ENCODE measurements at regions not wholly inside any gene's neighbourhood (a gene's known extent, or its start where the extent isn't known, plus 50 kb on each side); places are given as distances from the start of the nearest gene placed in this dataset.

- H3K36me3 ChIP-seq (ENCODE audit: control insufficient read depth, insufficient read depth, low read length) = no peaks in the 10 kb centered on the region
- no peaks in the 10 kb centered on the region for H3K27me3 ChIP-seq (ENCODE audit: control insufficient read depth, insufficient read depth, low read length, poor library complexity, severe bottlenecking)
- peaks cover 4% of the 10 kb centered on the region for H3K9me3 ChIP-seq (ENCODE audit: control insufficient read depth, low read length)
- H3K4me3 Mint-ChIP-seq = no peak overlapping the region
- H3K27ac Mint-ChIP-seq = no peak overlapping the region
- no peak overlapping the region for H3K9ac ChIP-seq (ENCODE audit: extremely low read depth, low read length, poor library complexity, severe bottlenecking)
- H3K4me1 ChIP-seq (ENCODE audit: control insufficient read depth, insufficient read depth, low read length) = no peaks in the 10 kb centered on the region
- no peak overlapping the region for H3K4me3 ChIP-seq (ENCODE audit: low read length)
- peaks cover 1% of the 10 kb centered on the region for H3K4me1 Mint-ChIP-seq
- H3K27me3 Mint-ChIP-seq (ENCODE audit: insufficient read depth) = no peaks in the 10 kb centered on the region
- TF ChIP-seq CTCF (conservative IDR thresholded peaks at IDR 0.05) = no peak
- H3K9me3 Mint-ChIP-seq = no peaks in the 10 kb centered on the region
- H3K27ac ChIP-seq (ENCODE audit: low read depth, low read length) = no peak overlapping the region
- DNase-seq = no peak
- H3K36me3 Mint-ChIP-seq (ENCODE audit: low read depth) = no peaks in the 10 kb centered on the region
Observed at GRCh38 chr9:95642189-95642588, 125.4 kb upstream of the PTCH1 start.

DNA sequence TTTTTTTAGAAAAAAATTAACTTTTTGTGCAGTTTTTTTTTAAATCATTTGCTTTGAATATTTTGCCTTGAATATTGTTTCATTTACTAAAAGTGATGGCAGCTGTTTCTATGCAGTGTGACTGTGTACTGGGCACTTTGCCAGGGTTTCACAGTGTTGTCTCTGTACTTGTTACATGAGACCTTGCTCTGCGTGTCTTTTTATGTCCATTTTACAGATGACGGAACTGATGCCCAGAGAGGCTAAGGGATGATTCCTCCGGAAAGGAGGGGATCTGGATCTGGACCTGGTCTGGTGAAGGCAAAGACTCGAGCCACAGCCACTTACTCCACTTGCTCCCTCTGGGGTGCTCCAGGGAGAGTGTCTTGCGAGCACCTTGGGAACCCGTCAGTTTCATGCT, 124.8 kb upstream of the PTCH1 start:
- H3K4me3 ChIP-seq (ENCODE audit: low read length) = no peak overlapping the region
- no peak for DNase-seq
- no peaks in the 10 kb centered on the region for H3K27me3 ChIP-seq (ENCODE audit: control insufficient read depth, insufficient read depth, low read length, poor library complexity, severe bottlenecking)
- no peaks in the 10 kb centered on the region for H3K36me3 Mint-ChIP-seq (ENCODE audit: low read depth)
- no peaks in the 10 kb centered on the region for H3K27me3 Mint-ChIP-seq (ENCODE audit: insufficient read depth)
- peaks cover 4% of the 10 kb centered on the region for H3K9me3 ChIP-seq (ENCODE audit: control insufficient read depth, low read length)
- no peak overlapping the region for H3K9ac ChIP-seq (ENCODE audit: extremely low read depth, low read length, poor library complexity, severe bottlenecking)
- H3K9me3 Mint-ChIP-seq = no peaks in the 10 kb centered on the region
- TF ChIP-seq CTCF (conservative IDR thresholded peaks at IDR 0.05) = no peak
- no peaks in the 10 kb centered on the region for H3K36me3 ChIP-seq (ENCODE audit: control insufficient read depth, insufficient read depth, low read length)
- no peaks in the 10 kb centered on the region for H3K4me1 ChIP-seq (ENCODE audit: control insufficient read depth, insufficient read depth, low read length)
- no peak overlapping the region for H3K27ac ChIP-seq (ENCODE audit: low read depth, low read length)
- H3K27ac Mint-ChIP-seq = no peak overlapping the region
- H3K4me3 Mint-ChIP-seq = no peak overlapping the region
- peaks cover 6% of the 10 kb centered on the region for H3K4me1 Mint-ChIP-seq
- WGBS, 2 experiments (ENCODE audit: insufficient coverage in 1 of 2, insufficient read length in 1 of 2) = 93% methylated on average over 6 of the region's 6 CpGs; no CpG with 5 or more reads in 1 of the 2 experiments

GRCh38 chr9:95640336-95640735, 123.6 kb upstream of the PTCH1 start:
- Histone ChIP-seq H3K36me3 (ENCODE audit: control insufficient read depth, insufficient read depth, low read length) (no peaks in the 10 kb centered on the region), H3K4me1 (ENCODE audit: control insufficient read depth, insufficient read depth, low read length) (no peaks in the 10 kb centered on the region), H3K27me3 (ENCODE audit: control insufficient read depth, insufficient read depth, low read length, poor library complexity, severe bottlenecking) (no peaks in the 10 kb centered on the region), H3K9ac (ENCODE audit: extremely low read depth, low read length, poor library complexity, severe bottlenecking) (no peak overlapping the region), H3K4me3 (ENCODE audit: low read length) (no peak overlapping the region), H3K27ac (ENCODE audit: low read depth, low read length) (no peak overlapping the region), H3K9me3 (ENCODE audit: control insufficient read depth, low read length) (peaks cover 4% of the 10 kb centered on the region)
- no peaks in the 10 kb centered on the region for H3K27me3 Mint-ChIP-seq (ENCODE audit: insufficient read depth)
- no peak for DNase-seq
- H3K4me3 Mint-ChIP-seq = no peak overlapping the region
- WGBS, 2 experiments (ENCODE audit: insufficient coverage in 1 of 2, insufficient read length in 1 of 2) = 95% methylated on average over 5 to 6 of the region's 6 CpGs
- H3K27ac Mint-ChIP-seq = no peak overlapping the region
- H3K36me3 Mint-ChIP-seq (ENCODE audit: low read depth) = no peaks in the 10 kb centered on the region
- H3K9me3 Mint-ChIP-seq = no peaks in the 10 kb centered on the region
- TF ChIP-seq CTCF (conservative IDR thresholded peaks at IDR 0.05) = no peak
- peaks cover 6% of the 10 kb centered on the region for H3K4me1 Mint-ChIP-seq
